Cardiac muscle cell (in vitro differentiated cells and primary cell): ENCODE measurements at regions not wholly inside any gene's neighbourhood (a gene's known extent, or its start where the extent isn't known, plus 50 kb on each side); places are given as distances from the start of the nearest gene placed in this dataset.

Experiments used
- DNase-seq, 2 donors: peaks; one replicate each; pipeline versions ENCODE4 v3.0.0 to v3.0.0-alpha.2; 2010 to 2017; ENCODE audit warnings: low read depth in 1 of 2, low spot score in 1 of 2
- H3K27ac ChIP-seq: fragments of 200-600 bp; sonication (generic); 2 replicates; pipeline ENCODE4 v1.5.1; 2016
- H3K27me3 ChIP-seq: fragments of 200-600 bp; sonication (generic); 2 replicates; pipeline ENCODE4 v1.6.0; 2016; ENCODE audit warnings: control low read depth
- H3K36me3 ChIP-seq: fragments of 200-600 bp; sonication (generic); 2 replicates; pipeline ENCODE4 v1.5.1; 2016; ENCODE audit warnings: control low read depth
- H3K4me1 ChIP-seq: fragments of 200-600 bp; sonication (generic); 2 replicates; pipeline ENCODE4 v1.8.1; 2017; ENCODE audit warnings: low read depth, mild to moderate bottlenecking, mixed run types
- H3K4me3 ChIP-seq: fragments of 200-600 bp; sonication (generic); 2 replicates; pipeline ENCODE4 v1.5.1; 2016; ENCODE audit warnings: mild to moderate bottlenecking
- H3K9me3 ChIP-seq: fragments of 200-600 bp; sonication (generic); 2 replicates; pipeline ENCODE4 v1.5.1; 2017; ENCODE audit warnings: low read depth, mild to moderate bottlenecking, control low read depth
- TF ChIP-seq, protein P1 (sequence below): IDR thresholded peaks from 2 replicates; pipeline ENCODE4 v1.5.1; 2012; ENCODE audit warnings: low read depth, mild to moderate bottlenecking, low read length

DNA sequence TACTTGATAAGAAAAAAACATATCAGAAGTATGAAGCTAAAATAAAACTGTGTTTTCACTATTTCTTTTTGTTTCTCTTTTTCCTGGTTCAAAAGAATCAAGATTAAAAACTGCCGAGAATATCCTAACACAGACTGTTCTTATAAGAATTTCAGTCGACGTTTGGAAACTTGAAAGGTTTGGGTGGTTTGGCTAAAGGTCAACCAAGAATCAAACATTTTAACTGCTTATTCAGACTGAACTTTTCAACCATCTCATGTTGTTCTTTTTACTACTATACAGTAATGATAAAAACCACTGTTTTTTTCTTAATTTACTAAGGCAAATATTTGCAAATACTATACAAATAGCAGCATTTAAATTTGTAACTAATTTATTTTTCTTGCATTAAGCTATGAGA is 308.5 kb upstream of the TFPI start:
- Histone ChIP-seq H3K4me1 (no peaks in the 10 kb centered on the region), H3K9me3 (no peaks in the 10 kb centered on the region), H3K36me3 (no peaks in the 10 kb centered on the region), H3K4me3 (no peak overlapping the region), H3K27me3 (no peaks in the 10 kb centered on the region), H3K27ac (no peak overlapping the region)
- TF ChIP-seq, protein P1, sequence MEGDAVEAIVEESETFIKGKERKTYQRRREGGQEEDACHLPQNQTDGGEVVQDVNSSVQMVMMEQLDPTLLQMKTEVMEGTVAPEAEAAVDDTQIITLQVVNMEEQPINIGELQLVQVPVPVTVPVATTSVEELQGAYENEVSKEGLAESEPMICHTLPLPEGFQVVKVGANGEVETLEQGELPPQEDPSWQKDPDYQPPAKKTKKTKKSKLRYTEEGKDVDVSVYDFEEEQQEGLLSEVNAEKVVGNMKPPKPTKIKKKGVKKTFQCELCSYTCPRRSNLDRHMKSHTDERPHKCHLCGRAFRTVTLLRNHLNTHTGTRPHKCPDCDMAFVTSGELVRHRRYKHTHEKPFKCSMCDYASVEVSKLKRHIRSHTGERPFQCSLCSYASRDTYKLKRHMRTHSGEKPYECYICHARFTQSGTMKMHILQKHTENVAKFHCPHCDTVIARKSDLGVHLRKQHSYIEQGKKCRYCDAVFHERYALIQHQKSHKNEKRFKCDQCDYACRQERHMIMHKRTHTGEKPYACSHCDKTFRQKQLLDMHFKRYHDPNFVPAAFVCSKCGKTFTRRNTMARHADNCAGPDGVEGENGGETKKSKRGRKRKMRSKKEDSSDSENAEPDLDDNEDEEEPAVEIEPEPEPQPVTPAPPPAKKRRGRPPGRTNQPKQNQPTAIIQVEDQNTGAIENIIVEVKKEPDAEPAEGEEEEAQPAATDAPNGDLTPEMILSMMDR = no peak
- DNase-seq = no peak

DNA sequence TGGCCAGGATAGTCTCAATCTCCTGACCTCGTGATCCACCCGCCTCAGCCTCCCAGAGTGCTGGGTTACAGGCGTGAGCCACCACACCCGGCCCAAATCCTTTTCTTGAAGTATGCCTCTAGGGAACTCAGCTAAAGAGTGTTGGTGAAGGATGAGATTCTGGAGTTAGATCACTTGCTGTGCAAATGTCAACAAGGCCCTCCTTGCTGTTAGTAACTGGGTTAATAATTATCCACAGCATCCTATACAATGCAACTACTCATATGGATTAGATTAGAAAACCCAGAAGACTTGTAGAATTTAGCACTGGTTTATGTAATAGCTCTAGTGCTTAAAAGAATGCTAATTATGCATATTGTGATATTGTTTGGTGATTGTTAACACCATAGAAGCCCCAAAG is 310.8 kb upstream of the TFPI start:
- Histone ChIP-seq H3K4me3 (no peak overlapping the region), H3K36me3 (no peaks in the 10 kb centered on the region), H3K9me3 (no peaks in the 10 kb centered on the region), H3K4me1 (no peaks in the 10 kb centered on the region), H3K27ac (no peak overlapping the region), H3K27me3 (no peaks in the 10 kb centered on the region)
- no peak for DNase-seq
- TF ChIP-seq, protein P1 = no peak

DNA sequence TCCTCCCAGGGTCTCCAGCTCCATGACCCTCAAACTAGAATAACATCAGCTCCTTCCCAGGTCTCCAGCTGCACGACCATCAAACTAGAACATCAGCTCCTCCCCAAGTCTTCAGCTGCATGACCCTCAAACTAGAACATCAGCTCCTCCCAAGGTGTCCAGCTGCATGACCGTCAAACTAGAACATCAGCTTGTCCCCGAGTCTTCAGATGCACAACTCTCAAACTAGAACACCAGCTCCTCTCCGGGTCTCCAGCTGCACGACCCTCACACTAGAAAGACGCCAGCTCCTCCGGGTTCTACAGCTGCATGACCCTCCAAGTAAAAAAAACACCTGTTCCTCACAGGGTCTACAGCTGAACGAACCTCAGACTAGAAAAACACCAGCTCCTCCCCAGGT is 312.9 kb upstream of the TFPI start:
- no peaks in the 10 kb centered on the region for H3K4me1 ChIP-seq
- H3K27ac ChIP-seq = no peak overlapping the region
- H3K27me3 ChIP-seq = no peaks in the 10 kb centered on the region
- DNase-seq = no peak
- H3K36me3 ChIP-seq = no peaks in the 10 kb centered on the region
- H3K9me3 ChIP-seq = no peaks in the 10 kb centered on the region
- no peak overlapping the region for H3K4me3 ChIP-seq
- TF ChIP-seq, protein P1 = no peak

DNA sequence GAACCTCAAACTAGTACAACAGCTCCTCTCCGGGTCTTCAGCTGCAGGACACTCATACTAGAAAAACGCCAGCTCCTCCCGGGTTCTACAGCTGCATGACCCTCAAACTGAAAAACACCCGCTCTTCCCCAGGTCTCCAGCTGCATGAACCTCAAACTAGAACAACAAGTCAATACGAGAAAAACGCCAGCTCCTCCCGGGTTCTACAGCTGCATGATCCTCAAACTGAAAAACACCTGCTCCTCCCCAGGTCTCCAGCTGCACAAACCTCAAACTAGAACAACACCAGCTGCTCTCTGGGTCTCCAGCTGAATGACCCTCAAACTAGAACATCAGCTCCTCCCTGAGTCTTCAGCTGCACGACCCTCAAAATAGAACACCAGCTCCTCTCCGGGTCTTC is 315.0 kb upstream of the TFPI start:
- no peak for DNase-seq
- TF ChIP-seq, protein P1 = no peak
- no peaks in the 10 kb centered on the region for H3K27me3 ChIP-seq
- H3K9me3 ChIP-seq = no peaks in the 10 kb centered on the region
- no peaks in the 10 kb centered on the region for H3K4me1 ChIP-seq
- H3K36me3 ChIP-seq = no peaks in the 10 kb centered on the region
- no peak overlapping the region for H3K27ac ChIP-seq
- no peak overlapping the region for H3K4me3 ChIP-seq

DNA sequence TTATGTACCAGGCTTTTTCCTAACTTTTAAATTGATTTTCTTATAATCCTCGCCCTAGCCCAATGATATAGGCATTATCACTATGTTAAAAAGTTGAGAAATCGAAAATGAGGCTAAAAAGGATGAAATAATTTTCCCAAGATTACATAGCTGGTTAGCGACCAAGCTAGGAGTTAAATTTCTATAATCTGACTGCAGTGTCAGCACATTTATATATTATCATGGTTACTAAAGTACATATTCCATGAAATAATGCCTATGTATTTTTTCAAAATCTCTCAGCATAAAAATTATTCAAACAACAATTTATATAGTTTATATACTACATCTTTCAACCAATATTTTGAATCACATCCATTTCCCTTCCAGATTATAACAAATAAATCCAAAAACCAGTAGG is 317.3 kb upstream of the TFPI start:
- no peaks in the 10 kb centered on the region for H3K9me3 ChIP-seq
- no peaks in the 10 kb centered on the region for H3K4me1 ChIP-seq
- H3K27me3 ChIP-seq = no peaks in the 10 kb centered on the region
- no peaks in the 10 kb centered on the region for H3K36me3 ChIP-seq
- H3K4me3 ChIP-seq = no peak overlapping the region
- TF ChIP-seq, protein P1 = no peak
- no peak for DNase-seq
- no peak overlapping the region for H3K27ac ChIP-seq

DNA sequence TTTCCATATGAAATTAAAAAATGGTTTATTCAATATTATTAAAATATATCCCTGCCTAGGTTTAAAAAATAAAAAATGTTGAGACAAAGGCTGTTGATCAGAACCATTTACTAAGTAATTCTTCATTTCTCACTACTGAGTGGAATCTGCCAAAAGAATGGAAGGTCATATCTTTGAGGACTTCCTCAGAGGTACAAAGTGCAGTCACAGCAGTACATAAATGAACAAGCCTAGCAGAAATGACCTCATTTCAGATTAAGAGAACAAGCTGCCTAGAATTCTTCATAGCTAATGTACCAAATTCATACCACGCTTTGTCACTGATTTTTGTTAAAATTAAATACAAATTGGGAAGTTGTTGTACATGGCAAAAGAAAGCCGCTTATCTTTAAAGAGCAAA is 318.9 kb upstream of the TFPI start:
- Histone ChIP-seq H3K4me3 (no peak overlapping the region), H3K4me1 (no peaks in the 10 kb centered on the region), H3K27me3 (no peaks in the 10 kb centered on the region), H3K36me3 (no peaks in the 10 kb centered on the region), H3K9me3 (no peaks in the 10 kb centered on the region), H3K27ac (no peak overlapping the region)
- DNase-seq = no peak
- TF ChIP-seq, protein P1 = no peak
